NCI-H82 (cell line): ENCODE measurements at regions not wholly inside any gene's neighbourhood (a gene's known extent, or its start where the extent isn't known, plus 50 kb on each side); places are given as distances from the start of the nearest gene placed in this dataset.
"Not testable (repeated sequence)": the region's sequence is repeated elsewhere in the genome, so short reads cannot be mapped to it uniquely, and the experiment has no call there.

ENCODE experiments used
- DNase-seq: peaks from one replicate; lab custom pipeline; 2025; lab: John Stamatoyannopoulos, UW

GRCh38 chr3:64438066-64438465 is 212.8 kb upstream of the PRICKLE2 start:
- DNase-seq = no peak

- no peak for DNase-seq
Observed at GRCh38 chr3:64437131-64437530, 211.9 kb upstream of the PRICKLE2 start.

GRCh38 chr3:64435023-64435422 is 209.8 kb upstream of the PRICKLE2 start:
- not testable (repeated sequence) for DNase-seq

- no peak for DNase-seq
Observed at GRCh38 chr3:64432870-64433269, 207.6 kb upstream of the PRICKLE2 start.

- DNase-seq = no peak
Observed at GRCh38 chr3:64431526-64432091, 206.3 kb upstream of the PRICKLE2 start.

- DNase-seq = no peak
Observed at GRCh38 chr3:64427671-64428070, 202.4 kb upstream of the PRICKLE2 start.

- DNase-seq = no peak
Observed at GRCh38 chr3:64426551-64426950, 201.3 kb upstream of the PRICKLE2 start.

- DNase-seq = no peak
Observed at GRCh38 chr3:64422932-64423331, 197.7 kb upstream of the PRICKLE2 start.

GRCh38 chr3:64422192-64422591 is 196.9 kb upstream of the PRICKLE2 start:
- peak; percentile 43 for DNase-seq

GRCh38 chr3:64417816-64418215 is 192.6 kb upstream of the PRICKLE2 start:
- DNase-seq = peak; percentile 96

GRCh38 chr3:64414043-64414442 is 188.8 kb upstream of the PRICKLE2 start:
- DNase-seq = no peak

- DNase-seq = no peak
Observed at GRCh38 chr3:64411101-64411500, 185.8 kb upstream of the PRICKLE2 start.

- DNase-seq = no peak
Observed at GRCh38 chr3:64410226-64410625, 185.0 kb upstream of the PRICKLE2 start.

- DNase-seq = no peak
Observed at GRCh38 chr3:64408770-64409169, 183.5 kb upstream of the PRICKLE2 start.

- no peak for DNase-seq
Observed at GRCh38 chr3:64406271-64406670, 181.0 kb upstream of the PRICKLE2 start.

- DNase-seq = no peak
Observed at GRCh38 chr3:64405211-64405835, 180.1 kb upstream of the PRICKLE2 start.

GRCh38 chr3:64400706-64401105 is 175.4 kb upstream of the PRICKLE2 start:
- no peak for DNase-seq

- DNase-seq = peak; percentile 47
Observed at GRCh38 chr3:64399205-64399800, 174.0 kb upstream of the PRICKLE2 start.

GRCh38 chr3:64398476-64398875 is 173.2 kb upstream of the PRICKLE2 start:
- DNase-seq = peak; percentile 95

GRCh38 chr3:64398006-64398405 is 172.7 kb upstream of the PRICKLE2 start:
- DNase-seq = peak; percentile 85

GRCh38 chr3:64397573-64397972 is 172.3 kb upstream of the PRICKLE2 start:
- DNase-seq = peak; percentile 60

- no peak for DNase-seq
Observed at GRCh38 chr3:64395490-64395889, 170.2 kb upstream of the PRICKLE2 start.

- no peak for DNase-seq
Observed at GRCh38 chr3:64393193-64393592, 167.9 kb upstream of the PRICKLE2 start.

GRCh38 chr3:64392001-64392400 is 166.7 kb upstream of the PRICKLE2 start:
- DNase-seq = no peak
